ENCODE measurements at regions not wholly inside any gene's neighbourhood (a gene's known extent, or its start where the extent isn't known, plus 50 kb on each side); places are given as distances from the start of the nearest gene placed in this dataset.

GRCh38 chr15:95590533-95591044, 739.9 kb upstream of the NR2F2 start (continued):
- no peak for TF ChIP-seq CHD2 (IDR thresholded peaks at IDR 0.05; ENCODE audit: low read depth, low read length)

- TF ChIP-seq KDM5B (CRISPR knock-in tag; IDR thresholded peaks at IDR 0.05; ENCODE audit: borderline replicate concordance) (no peak), IRX3 (CRISPR knock-in tag; IDR thresholded peaks at IDR 0.05; ENCODE audit: borderline replicate concordance, low read depth) (no peak), PAWR (CRISPR knock-in tag; IDR thresholded peaks at IDR 0.05; ENCODE audit: borderline replicate concordance) (no peak), KDM6A (CRISPR knock-in tag; IDR thresholded peaks at IDR 0.05; ENCODE audit: low read depth) (no peak), SNAPC5 (CRISPR knock-in tag; IDR thresholded peaks at IDR 0.05; ENCODE audit: borderline replicate concordance) (no peak), PAXIP1 (CRISPR knock-in tag; conservative IDR thresholded peaks at IDR 0.05) (no peak), IRF1 (CRISPR knock-in tag; IDR thresholded peaks at IDR 0.05; ENCODE audit: low read depth) (no peak), TERF1 (CRISPR knock-in tag; IDR thresholded peaks at IDR 0.05) (no peak), TRAFD1 (CRISPR knock-in tag; IDR thresholded peaks at IDR 0.05; ENCODE audit: borderline replicate concordance) (no peak)
- WGBS (ENCODE audit: low lambda C conversion rate): 1% methylated on average over 5 of the region's 5 CpGs
- in situ Hi-C loops (cut with HindIII; ENCODE audit: extremely low pct_ligation_motif_present, low pct_unique_long_range_greater_than_20kb): no loop called here
Measured at GRCh38 chr15:95591270-95591669, 739.2 kb upstream of the NR2F2 start.

More at GRCh38 chr15:95591270-95591669, 739.2 kb upstream of the NR2F2 start:
- no peaks in the 10 kb centered on the region for H3K36me3 ChIP-seq (replicated peaks in 1 of 2; ENCODE audit: control insufficient read depth in 1 of 2, insufficient read depth in 2 of 2, low read length in 2 of 2)
- no peak overlapping the region for H3K9ac ChIP-seq (ENCODE audit: insufficient read depth, low read depth, low read length)
- no peaks in the 10 kb centered on the region for H3K4me1 ChIP-seq (ENCODE audit: insufficient read depth, low read length)
- ChIA-PET POLR2A (no interaction called here), CTCF (ENCODE audit: low intra/inter-chr PET ratio, low total read pairs) (no interaction called here)
- FAIRE-seq (no peak), ATAC-seq (no peak), DNase-seq (ENCODE audit: low spot score) (no peak)
- no peaks in the 10 kb centered on the region for H3K79me2 ChIP-seq (ENCODE audit: insufficient read depth, low read length)
- H4K20me1 ChIP-seq (ENCODE audit: insufficient read depth, low read length): no peaks in the 10 kb centered on the region
- no TSS peak for BruUV-seq (replicated peaks)
- peaks cover 71% of the 10 kb centered on the region for H3K9me3 ChIP-seq (ENCODE audit: low read length)
- no peak overlapping the region for H3K4me2 ChIP-seq (ENCODE audit: low read depth, low read length)
- no peaks in the 10 kb centered on the region for H3K27me3 ChIP-seq (ENCODE audit: control insufficient read depth in 1 of 2, insufficient read depth in 2 of 2, low read length in 2 of 2)
- H3K27ac ChIP-seq (ENCODE audit: extremely low read length, insufficient read depth, low read length): no peak overlapping the region
- H3K4me3 ChIP-seq (replicated peaks in 1 of 3; ENCODE audit: insufficient read depth in 1 of 3, low read depth in 2 of 3, low read length in 3 of 3): no peak overlapping the region
- intact Hi-C loops (cut with micrococcal nuclease; ENCODE audit: unreplicated experiment): no loop called here
- H2AFZ ChIP-seq (ENCODE audit: low read length): no peak overlapping the region
